NCI-H1436 treated with DMSO at 0.1 percent for 48 hours (cell line): ENCODE measurements at regions not wholly inside any gene's neighbourhood (a gene's known extent, or its start where the extent isn't known, plus 50 kb on each side); places are given as distances from the start of the nearest gene placed in this dataset.

Experiments used
- DNase-seq: peaks from one replicate; lab custom pipeline; 2025; lab: John Stamatoyannopoulos, UW

DNA sequence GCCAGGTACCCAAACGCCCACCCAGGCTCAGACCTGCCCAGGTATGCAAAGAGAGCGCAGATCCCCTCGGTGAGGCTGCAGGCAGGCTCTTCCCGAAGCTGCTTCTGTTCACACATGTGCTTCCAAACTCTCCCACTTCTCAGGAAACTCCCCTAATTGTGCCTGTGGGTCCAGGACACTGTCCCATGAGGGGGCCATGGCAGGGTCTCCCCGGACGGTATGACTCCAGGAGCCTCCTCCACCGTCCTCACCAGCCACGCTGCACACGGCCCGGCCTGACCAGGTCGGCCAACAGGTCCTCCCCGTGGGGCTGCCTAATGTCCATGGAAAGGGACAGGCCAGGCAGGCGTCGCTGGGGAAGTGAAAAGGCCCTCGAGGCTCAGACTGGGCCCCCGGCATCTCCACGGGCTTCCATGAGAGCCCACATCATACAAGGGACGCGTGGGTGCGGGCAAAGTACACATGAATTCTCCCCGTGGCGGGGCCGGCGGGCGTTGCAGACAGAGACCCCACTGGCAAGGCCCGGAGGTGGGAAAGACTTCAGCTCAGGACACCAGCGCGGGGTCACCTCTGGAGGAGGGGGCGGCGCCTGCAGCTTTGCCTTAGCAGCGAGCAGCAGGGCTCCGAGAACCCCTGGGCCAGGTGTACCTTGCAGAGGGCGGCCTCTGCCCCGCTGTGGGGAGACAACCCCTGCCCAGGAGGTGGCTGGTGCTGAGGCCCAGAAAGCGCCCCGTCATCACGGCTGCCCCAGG, 526.1 kb downstream of the BRD1 start:
- DNase-seq: no peak

DNA sequence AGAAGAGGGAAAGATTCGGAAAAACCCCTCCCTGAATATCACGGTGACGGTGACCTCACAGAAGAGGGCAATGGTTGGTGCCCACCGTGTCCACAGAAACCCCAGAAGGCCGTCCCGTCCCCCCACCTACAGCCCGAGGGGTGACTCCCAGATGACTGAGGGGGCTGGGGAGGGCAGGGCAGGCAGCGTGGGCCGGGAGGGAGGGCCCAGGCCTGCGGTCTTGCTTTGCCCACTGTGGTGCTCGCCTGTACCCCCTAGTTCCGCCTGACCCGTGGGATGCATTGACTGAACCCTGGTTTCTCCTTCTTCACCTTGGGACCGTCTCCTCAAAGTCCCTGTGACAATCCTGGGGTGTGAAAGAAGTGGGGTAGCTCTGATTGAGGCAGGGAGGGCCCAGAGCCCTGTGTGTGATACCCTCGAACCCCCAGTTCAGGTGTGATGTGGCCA, 526.7 kb downstream of the BRD1 start:
- DNase-seq: no peak

DNA sequence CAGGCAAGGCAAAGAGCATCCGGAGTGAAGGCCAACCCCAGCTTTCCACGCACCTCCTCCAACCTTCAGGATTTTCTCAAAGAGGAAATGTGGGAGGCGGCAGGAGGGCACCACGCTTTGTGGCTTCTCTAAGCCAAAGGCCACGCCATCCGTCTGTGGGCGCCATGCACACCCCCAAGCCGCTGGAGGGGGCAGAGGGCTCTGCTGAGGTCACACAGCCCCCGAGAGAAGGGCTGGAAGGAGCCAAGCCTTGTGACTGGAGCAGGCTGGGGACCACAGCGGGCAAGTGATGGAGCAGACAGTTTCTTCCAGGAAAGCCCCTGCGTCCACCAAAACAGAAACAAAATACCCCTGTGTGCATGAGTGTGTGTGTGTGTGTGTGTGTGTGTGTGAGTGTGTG, 527.4 kb downstream of the BRD1 start:
- DNase-seq: no peak

DNA sequence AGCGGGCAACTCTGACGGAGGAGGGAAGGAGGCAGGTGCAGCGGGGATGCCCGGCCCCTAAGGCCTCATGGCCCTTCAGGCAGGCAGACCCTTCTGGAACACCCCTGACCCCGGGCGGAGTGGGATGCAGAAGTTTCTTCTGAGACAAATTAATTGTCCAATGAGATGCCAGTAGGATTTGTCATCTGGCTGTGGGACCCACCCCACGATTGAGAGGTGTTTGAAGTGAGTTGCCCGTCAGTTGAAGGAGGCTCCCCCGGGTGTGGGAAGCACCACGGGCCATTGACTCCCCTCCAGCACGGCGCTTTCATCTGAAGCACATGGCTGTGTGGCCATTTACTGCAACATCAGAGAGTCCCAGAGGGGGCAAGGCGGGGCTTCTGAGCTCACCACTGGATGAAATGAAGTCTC, 527.8 kb downstream of the BRD1 start:
- no peak for DNase-seq

GRCh38 chr22:49298834-49299750, 528.6 kb downstream of the BRD1 start:
- no peak for DNase-seq

- DNase-seq: no peak
Observed at GRCh38 chr22:49297871-49298721, 529.6 kb downstream of the BRD1 start.

DNA sequence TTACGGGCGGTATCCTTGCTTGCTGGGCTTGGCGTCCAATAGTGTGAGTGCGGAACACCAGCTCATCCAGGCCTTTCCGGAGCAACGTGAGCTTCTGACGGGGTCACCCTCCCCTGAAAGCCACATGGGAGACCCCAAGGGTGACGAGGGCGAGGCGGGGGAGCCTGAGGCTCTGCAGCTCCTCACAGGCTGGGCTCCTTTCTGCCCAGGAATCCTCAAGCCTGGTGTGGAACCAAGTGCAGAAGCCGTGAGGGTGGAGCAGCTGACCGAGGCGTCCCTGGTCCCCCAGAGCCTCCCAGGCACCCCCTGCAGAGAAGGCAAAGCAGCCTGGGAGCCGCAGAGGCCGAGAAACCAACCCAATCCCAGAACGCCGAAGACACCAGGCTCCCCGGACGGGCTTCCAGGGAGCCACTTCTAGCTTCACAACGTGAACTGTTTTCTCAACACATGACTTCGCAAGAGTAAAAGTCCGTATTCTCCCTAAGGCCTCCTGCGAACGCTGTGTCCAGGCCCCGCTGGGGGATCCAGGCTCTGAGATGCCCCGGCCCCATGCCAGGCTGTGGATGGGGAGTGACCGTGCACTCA, 530.3 kb downstream of the BRD1 start:
- DNase-seq: no peak

- no peak for DNase-seq
Observed at GRCh38 chr22:49296561-49296960, 531.1 kb downstream of the BRD1 start.

DNA sequence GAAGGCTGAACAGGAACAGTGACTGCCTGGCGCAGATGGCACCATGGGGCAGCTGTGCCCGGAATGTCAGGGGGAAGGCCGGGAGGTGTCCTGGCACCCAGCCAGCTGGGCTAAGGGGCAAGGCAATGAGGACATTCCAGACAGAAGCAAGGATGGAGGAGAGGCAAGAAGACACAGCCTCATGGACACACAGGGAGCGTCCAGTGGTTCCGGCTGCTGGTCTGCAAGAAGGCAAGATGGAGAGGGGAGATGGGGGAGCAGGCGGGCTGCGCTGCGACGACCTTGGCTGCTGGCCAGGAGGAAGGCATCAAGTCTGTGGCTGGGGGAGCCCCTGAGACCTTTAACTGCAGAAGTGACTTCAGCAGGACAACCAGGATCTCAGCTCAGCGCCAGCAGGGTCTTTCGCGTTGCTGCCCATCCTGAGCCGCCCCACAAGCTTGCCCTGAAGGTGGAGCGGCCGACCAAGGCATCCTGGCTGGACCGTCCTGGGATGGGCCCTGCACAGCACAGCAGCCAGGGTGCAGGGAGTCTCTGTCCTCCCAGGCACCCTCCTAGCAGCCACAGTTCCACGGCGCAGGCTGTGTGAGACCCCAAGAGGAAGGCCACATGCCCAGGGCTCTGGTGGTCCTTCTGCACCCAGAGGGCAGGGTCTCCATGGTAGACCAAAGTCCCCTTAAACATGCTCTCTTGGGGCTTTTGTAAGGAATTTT, 531.7 kb downstream of the BRD1 start:
- DNase-seq: no peak

- no peak for DNase-seq
Observed at GRCh38 chr22:49295465-49295743, 532.3 kb downstream of the BRD1 start.

DNA sequence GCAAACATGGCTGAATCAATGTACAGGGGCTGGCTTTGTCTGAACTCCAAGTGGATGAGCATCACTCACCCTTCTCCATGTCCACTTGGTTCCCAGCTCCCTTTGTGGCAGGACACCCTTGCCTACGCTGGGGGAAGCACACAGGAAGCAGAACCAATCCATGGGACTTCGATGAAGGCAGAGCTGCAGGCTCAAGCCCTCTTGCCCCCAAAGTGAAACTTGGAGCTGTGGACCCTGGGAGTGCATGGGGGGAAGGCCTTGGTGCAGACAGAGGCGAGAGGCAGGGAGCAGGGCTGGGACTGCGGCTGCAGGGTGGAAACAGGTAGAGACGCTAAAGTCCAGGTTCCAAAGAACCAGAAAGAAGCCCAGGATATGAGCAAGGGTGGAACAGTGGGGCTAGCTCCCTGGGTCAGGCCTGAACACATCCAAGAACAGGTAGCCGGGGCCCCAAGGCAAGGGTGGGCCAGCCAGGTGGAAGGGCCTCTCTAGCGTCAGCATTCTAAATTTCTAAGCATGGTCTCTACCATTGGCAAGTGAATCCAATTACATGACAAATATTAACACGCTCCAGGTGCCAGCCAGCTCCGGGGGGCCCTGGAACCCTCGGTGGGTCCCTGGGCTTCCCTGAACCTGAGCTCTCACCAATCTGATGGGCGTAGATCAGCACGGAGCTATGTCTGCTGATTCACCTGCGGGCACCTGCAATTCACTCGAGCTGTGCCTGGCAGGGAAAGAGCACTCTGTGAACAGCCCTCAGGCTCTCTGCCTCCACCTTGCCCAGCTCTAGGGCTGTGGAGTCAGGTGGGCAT, 532.8 kb downstream of the BRD1 start:
- DNase-seq: peak; percentile 27

DNA sequence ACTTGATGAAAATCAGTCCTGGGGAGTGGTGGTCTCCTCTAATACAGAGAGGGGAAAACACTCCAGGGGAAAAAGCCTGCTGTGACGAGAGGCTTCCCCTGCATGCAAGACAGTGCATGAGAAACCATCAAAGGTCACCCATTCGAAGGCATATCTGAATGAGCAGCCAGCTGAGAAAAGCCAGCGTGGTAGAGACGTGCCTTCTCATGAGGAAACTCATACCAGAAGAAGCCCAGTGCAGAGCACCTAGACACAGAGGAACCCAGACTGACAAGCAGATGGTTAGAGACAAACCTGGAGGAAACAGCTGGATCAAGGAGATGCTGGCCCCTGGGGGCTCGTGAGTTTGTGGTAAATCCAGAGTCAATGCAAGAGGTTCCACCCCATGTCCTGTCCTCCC, 534.8 kb downstream of the BRD1 start:
- no peak for DNase-seq

DNA sequence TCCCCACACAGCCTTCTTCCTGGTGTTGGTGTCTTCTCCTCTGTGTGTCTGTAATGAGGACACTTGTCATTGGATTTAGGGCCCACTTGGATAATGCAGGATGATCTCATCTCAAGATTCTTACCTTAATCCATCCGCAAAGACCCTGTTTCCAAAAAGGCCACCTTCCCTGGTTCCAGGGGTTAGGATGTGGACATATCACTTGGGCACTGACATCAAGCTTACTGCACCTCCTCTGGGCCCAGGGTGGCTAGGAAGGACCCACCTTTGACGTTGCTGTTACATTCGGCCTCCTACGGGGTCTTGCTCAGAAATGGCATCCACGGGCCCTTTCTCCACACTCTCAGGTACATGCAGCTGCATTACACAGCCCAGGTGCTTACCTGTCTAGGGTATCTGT, 535.9 kb downstream of the BRD1 start:
- no peak for DNase-seq

DNA sequence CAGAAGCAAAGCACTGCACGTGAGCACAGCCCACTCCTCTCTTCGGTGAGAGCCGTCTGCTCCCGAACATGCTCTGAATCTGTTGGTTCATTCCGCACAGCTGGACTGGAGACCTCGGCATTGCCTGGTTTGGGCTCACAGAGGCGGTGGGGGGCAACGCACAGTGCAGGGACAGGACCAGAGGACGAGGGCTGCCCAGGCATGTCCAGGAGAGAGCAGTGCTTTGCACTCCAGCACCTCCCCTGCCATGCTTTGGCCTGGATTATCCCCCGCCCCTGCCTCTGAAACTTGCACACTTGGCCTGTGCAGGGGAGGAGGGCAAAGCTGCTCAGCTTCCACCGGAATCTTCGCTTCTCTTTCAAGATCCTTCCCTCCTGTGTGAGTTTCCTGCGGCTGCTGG, 536.5 kb downstream of the BRD1 start:
- DNase-seq: no peak

- no peak for DNase-seq
Observed at GRCh38 chr22:49290711-49291110, 537.0 kb downstream of the BRD1 start.

GRCh38 chr22:49289822-49290679, 537.6 kb downstream of the BRD1 start:
- no peak for DNase-seq

GRCh38 chr22:49286181-49286760, 541.4 kb downstream of the BRD1 start:
- DNase-seq: no peak

GRCh38 chr22:49284931-49285330, 542.7 kb downstream of the BRD1 start:
- no peak for DNase-seq

- no peak for DNase-seq
Observed at GRCh38 chr22:49284056-49284784, 543.5 kb downstream of the BRD1 start.
